ENCODE measurements at regions not wholly inside any gene's neighbourhood (a gene's known extent, or its start where the extent isn't known, plus 50 kb on each side); places are given as distances from the start of the nearest gene placed in this dataset.

- ChIA-PET CTCF (no interaction called here), POLR2A (no interaction called here)
- Histone ChIP-seq H3K4me3 (ENCODE audit: low read depth, low read length) (no peak overlapping the region), H3K36me3 (ENCODE audit: control insufficient read depth, insufficient read depth, low read length) (no peaks in the 10 kb centered on the region), H3K27me3 (ENCODE audit: control insufficient read depth, insufficient read depth, low read length) (no peaks in the 10 kb centered on the region)
- no peak for DNase-seq (ENCODE audit: low read depth)
- TF ChIP-seq CTCF (IDR thresholded peaks at IDR 0.05; ENCODE audit: insufficient read depth, low read depth, low read length): no peak
Observed at GRCh38 chr3:163273694-163274093, 1777.1 kb downstream of the OTOL1 start.

- TF ChIP-seq CTCF (IDR thresholded peaks at IDR 0.05; ENCODE audit: insufficient read depth, low read depth, low read length): no peak
- no peaks in the 10 kb centered on the region for H3K27me3 ChIP-seq (ENCODE audit: control insufficient read depth, insufficient read depth, low read length)
- DNase-seq (ENCODE audit: low read depth): no peak
- H3K36me3 ChIP-seq (ENCODE audit: control insufficient read depth, insufficient read depth, low read length): no peaks in the 10 kb centered on the region
- CTCF ChIA-PET: no interaction called here
- H3K4me3 ChIP-seq (ENCODE audit: low read depth, low read length): no peak overlapping the region
- POLR2A ChIA-PET: no interaction called here
Observed at GRCh38 chr3:163266731-163267130, 1770.1 kb downstream of the OTOL1 start.

GRCh38 chr3:163261618-163262017 is 1765.0 kb downstream of the OTOL1 start:
- CTCF ChIA-PET: no interaction called here
- POLR2A ChIA-PET: no interaction called here
- DNase-seq (ENCODE audit: low read depth): no peak

GRCh38 chr3:163261056-163261455 is 1764.4 kb downstream of the OTOL1 start:
- no peak for TF ChIP-seq CTCF (IDR thresholded peaks at IDR 0.05; ENCODE audit: insufficient read depth, low read depth, low read length)
- POLR2A ChIA-PET: no interaction called here
- Histone ChIP-seq H3K36me3 (ENCODE audit: control insufficient read depth, insufficient read depth, low read length) (no peaks in the 10 kb centered on the region), H3K27me3 (ENCODE audit: control insufficient read depth, insufficient read depth, low read length) (no peaks in the 10 kb centered on the region), H3K4me3 (ENCODE audit: low read depth, low read length) (no peak overlapping the region)
- CTCF ChIA-PET: no interaction called here
- no peak for DNase-seq (ENCODE audit: low read depth)

More at GRCh38 chr3:163261618-163262017, 1765.0 kb downstream of the OTOL1 start:
- TF ChIP-seq CTCF (IDR thresholded peaks at IDR 0.05; ENCODE audit: insufficient read depth, low read depth, low read length): no peak
- Histone ChIP-seq H3K27me3 (ENCODE audit: control insufficient read depth, insufficient read depth, low read length) (no peaks in the 10 kb centered on the region), H3K36me3 (ENCODE audit: control insufficient read depth, insufficient read depth, low read length) (no peaks in the 10 kb centered on the region), H3K4me3 (ENCODE audit: low read depth, low read length) (no peak overlapping the region)

GRCh38 chr3:163218336-163218735 is 1721.7 kb downstream of the OTOL1 start:
- POLR2A ChIA-PET: no interaction called here
- no peak overlapping the region for H3K4me3 ChIP-seq (ENCODE audit: low read depth, low read length)
- CTCF ChIA-PET: no interaction called here

More at GRCh38 chr3:163218336-163218735, 1721.7 kb downstream of the OTOL1 start:
- no peaks in the 10 kb centered on the region for H3K36me3 ChIP-seq (ENCODE audit: control insufficient read depth, insufficient read depth, low read length)
- no peaks in the 10 kb centered on the region for H3K27me3 ChIP-seq (ENCODE audit: control insufficient read depth, insufficient read depth, low read length)
- no peak for TF ChIP-seq CTCF (IDR thresholded peaks at IDR 0.05; ENCODE audit: insufficient read depth, low read depth, low read length)
- DNase-seq (ENCODE audit: low read depth): no peak
